RPMI8226 (cell line): ENCODE measurements at regions not wholly inside any gene's neighbourhood (a gene's known extent, or its start where the extent isn't known, plus 50 kb on each side); places are given as distances from the start of the nearest gene placed in this dataset.
"Not testable (repeated sequence)": the region's sequence is repeated elsewhere in the genome, so short reads cannot be mapped to it uniquely, and the experiment has no call there.

Experiments
- DNase-seq: peaks from one replicate; pipeline ENCODE4 v3.0.0-alpha.2; 2015

DNA sequence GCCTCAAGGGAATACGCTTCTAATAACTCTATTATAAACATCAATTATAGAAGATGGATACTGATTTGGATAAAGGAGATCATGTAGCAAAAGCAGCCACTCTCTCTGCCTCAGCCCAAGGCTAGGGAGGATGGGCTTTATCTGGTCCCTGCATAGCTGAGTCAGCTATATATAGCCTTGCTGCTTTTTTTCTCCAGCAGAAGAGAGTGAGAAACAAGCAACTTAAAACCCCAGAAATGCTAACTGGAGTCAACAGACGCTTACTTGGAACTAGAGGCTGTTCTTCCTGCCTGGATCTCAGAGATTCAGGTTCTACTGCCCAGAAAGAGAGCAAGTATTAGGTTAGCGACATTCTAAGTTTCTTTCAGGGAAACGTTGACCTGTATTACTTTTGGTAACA, 426.7 kb upstream of the KLHL29 start:
- no peak for DNase-seq

DNA sequence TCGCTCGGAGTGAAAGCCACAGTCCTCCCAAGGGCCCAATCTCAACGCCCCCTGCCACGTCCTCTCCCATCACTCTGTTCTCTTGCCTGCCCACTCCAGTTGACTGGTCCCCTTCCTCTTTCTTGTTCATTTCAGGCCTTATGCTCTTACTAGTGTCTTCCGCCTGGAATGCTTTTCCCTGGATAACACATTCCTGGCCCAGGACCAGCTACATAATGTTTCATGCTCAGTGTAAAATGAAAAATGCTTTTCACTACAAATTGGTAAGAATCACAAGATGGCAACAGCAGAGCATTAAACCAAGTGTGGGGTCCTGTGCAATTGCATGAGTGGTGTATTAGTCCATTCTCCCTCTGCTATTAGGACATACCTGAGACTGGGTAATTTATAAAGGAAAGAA, 417.2 kb upstream of the KLHL29 start:
- no peak for DNase-seq

DNA sequence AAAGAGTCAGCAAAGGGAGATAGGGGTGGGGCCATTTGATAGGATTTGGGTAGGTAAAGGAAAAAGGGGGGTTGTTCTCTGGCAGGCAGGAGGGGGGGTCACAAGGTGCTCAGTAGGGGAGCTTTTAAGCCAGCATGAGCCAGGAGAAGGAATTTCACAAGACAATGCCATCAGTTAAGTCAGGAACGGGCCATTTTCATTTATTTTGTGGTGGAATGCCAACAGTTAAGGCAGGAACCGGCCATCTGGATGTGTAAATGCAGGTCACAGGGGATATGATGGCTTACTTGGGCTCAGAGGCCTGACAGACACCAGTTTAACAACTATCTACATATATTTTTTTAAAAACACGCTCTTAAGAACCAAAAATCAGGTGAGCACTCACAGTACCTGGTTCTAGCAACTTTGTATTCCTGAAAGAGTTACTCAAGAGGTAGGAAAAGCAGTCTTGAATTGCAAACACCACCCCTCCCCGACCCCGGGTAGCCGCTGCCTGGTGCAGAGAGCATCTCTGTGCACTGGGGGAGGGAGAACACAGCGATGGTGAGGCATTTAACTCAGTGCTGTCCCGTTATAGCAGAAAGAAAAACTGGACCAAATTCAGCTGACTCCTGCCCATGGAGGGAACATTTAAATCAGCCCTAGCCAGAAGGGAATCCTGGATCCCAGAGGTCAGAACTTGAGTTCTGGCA, 414.5 kb upstream of the KLHL29 start:
- no peak for DNase-seq

DNA sequence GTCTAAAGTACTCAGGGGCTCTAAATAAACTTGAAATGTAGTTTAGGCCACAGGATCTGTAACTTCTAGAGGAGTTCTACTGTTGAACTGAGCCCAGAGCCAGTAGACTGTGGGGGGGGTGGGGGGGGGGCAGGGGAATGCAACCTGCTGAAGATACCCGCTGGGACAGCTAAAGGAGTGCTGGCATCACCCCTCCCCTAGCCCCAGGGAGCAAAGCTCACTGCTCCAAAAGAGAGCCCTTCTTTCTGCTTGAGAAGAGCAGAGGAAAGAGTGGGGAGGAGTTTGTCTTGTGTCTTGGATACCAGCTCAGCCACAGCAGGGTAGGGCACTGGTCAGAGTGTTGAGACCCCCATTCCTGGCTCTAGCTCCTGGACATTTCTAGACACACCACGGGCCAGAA, 414.0 kb upstream of the KLHL29 start:
- DNase-seq: no peak

DNA sequence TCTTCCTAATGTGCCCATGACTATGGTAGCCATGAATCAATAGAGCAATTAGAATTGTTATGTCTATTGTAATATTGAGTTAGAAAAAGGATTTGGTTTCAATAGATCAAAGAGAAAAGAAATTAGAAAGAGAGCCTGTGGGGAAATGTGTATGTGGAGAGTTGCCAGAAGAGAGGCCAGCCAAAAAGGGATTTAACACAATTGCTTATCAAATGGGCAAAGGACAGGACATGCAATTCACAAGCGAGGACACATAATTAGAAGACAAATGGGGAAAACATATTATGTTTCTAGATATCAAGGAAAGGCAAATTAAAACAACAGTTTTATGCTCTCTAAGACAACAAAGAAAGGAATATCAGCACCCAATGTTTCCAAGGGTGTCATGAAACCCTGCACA, 403.2 kb upstream of the KLHL29 start:
- DNase-seq: no peak

DNA sequence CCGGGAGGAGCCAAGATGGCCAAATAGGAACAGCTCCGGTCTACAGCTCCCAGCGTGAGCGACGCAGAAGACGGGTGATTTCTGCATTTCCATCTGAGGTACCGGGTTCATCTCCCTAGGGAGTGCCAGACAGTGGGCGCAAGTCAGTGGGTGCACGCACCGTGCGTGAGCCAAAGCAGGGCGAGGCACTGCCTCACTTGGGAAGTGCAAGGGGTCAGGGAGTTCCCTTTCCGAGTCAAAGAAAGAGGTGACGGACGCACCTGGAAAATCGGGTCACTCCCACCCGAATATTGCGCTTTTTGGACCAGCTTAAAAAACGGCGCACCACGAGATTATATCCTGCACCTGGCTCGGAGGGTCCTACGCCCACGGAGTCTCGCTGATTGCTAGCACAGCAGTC, 400.8 kb upstream of the KLHL29 start:
- not testable (repeated sequence) for DNase-seq

DNA sequence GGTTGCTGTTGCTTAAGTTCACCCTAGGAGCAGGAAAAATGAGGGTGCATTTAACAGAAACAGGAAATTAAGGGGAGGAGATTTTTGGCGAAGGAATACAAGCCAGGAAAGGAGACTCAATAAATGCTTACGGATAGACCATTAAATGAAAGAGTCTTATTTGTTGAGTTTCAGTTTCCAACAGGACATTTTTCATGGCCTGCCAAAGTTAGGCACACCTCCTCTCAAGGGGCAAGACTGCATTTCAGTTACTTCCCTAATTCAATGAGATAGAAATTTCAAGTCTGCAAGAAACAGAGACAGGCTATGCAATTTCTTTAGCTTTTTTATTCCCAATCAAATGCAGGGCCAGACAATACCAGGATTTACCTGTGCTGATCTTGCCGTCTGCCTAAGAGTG, 394.7 kb upstream of the KLHL29 start:
- no peak for DNase-seq

DNA sequence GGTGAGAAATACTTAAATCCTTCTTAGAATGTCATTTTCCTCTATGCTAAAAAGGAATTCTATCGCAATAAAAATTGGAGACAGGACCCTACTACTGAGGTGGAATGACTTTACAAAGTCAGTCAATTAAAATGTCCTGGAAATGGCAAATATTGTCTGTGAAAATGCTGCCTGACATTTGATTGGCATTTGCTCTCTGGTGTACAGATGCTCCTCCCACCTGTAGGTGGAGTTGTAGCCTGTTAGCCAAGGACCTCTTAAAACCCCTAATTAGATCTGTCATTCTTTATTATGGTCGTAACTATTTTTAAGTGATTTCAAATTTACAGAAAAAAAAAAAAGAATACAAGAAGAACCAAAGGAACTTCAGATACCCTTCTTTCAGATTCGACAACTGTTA, 393.1 kb upstream of the KLHL29 start:
- DNase-seq: no peak

DNA sequence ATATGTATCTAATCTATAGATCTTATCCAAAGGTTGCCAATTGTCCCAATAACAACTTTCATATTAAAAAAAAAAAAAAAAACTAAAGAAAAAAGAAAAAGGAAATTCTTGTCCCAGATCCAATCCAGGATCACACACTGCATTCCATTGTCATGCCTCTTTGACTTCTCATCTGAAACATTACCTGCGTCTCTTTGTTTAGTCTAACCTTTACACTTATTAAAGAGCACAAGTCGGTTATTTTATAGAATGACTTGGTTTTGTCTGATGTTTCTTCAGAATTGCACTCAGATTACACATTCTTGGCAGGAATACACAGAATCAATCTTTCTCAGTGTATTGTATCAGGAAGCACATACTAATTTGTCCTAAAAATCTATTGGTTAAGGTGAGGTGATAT, 392.5 kb upstream of the KLHL29 start:
- DNase-seq: no peak

DNA sequence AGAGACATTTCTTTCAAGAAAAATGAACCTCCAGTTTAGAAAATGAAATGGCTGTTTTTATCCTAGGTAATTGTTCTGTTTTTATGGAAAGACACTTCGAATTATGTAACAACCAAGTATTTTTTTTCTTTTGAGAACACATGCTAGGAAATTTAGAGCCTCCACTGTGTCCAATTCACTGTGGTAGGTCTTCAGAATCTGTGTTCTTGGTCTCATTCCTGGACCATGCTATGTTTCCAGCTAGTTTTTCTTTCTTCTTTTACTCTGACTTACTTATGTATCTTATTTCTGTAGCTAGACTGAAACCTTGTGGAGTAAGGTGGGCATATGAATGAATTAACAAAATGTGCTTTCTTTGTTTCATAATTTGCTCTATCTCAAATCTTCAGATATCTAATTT, 391.7 kb upstream of the KLHL29 start:
- DNase-seq: no peak

DNA sequence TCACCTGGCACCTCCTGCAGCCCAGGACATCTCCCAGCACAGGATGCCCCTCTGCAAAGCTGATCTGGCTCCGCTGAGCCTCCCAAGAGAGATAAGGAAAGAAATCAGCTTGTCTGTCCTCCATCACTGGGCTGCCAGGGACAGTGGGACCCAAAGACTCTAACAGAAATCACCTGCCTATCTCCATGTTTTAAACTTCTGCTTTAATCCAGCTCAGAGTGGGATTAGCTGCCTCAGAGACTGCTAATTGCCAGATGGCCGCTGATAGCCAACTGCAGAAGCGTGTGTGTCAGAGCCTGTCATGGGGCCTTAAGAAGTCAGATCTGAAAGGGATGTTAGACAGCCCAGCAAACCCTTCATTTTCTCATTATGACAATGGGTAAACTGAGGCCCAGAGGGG, 389.4 kb upstream of the KLHL29 start:
- DNase-seq: no peak

DNA sequence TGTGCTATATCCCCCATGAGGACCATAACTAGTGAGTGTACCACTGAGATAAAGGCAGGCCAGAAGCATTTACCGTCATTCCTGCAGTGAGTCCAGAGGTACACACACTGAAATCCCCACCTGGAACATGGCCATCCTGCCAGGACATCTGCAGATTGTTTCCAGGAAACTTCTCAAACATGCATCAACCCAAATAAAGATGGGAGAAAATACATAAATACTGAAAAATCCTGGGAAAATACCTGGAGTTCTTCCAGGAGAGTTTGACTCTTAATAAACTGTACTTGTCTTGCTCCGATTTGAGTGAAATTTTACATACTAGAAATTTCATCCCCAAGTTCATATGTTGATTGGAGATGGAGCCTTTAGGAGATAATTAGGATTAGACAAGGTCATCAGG, 388.1 kb upstream of the KLHL29 start:
- no peak for DNase-seq

DNA sequence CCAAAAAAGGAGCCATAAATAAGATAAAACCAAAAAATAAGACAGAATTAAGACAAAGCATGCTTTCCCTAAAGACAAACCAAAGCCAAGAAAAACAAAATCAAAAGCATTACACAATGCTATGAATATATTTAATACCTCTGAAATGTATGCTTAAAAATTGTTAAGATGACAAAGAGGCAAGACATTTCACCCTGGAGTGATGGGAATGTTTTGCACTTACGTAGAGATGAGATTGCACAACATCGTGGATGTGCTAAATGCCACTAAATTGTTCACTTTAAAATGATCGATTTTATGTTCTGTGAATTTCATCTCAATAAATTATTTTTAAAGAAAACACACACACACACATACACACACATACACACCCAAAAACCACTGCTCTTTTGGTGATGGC, 386.6 kb upstream of the KLHL29 start:
- DNase-seq: no peak

DNA sequence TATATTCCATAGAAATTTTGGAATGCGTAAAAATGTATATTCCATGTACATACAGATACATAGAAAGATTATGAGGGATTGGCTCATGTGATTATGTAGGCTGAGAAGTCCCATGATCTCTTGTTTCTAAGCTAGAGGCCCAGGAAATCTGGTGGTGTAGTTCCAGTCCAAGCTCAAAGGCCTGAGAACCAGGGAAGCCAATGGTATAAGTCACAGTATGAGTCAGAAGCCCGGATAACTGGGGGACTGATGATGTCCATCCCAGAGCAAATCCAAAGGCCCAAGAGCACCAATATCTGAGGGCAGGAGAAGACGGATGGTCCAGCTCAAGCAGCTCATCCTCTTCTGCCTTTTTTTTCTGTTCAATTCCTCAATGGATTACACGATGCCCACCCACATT, 385.0 kb upstream of the KLHL29 start:
- no peak for DNase-seq

DNA sequence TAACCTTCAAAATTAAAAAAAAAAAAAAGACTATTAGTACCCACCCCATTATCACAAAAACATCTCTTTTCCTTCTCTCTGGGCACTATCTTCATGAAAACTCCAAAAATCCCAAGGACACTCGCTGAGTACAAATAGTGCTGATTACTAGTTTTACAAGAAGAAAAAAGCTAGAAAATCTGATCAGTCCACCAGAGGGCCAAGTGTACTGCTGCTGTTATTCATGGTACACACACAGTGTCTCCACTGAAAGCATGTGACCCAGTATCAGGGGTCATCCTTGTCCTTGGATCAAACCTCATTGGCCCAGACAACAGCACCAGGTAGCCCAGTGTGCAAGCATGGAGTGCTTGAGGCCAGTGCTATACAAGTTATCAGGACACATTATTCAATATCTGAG, 382.7 kb upstream of the KLHL29 start:
- no peak for DNase-seq

DNA sequence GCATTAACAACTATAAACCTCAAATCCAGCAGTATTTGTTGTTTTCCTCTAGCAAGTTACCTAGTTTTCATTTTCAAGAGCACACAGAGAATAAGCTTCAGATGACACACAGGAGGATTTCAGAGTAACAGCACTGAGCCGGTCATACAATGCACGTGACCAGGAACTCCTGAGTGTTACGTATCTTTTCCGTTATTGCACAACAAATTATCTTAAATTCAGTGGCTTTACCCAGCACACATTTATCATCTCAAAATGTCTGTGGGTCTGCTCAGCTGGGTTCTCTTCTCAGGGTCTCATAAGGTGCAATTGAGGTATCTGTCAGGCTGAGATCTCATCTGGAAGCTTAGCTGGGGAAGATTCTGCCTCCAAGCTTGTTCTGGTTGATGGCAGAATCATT, 379.5 kb upstream of the KLHL29 start:
- DNase-seq: no peak

DNA sequence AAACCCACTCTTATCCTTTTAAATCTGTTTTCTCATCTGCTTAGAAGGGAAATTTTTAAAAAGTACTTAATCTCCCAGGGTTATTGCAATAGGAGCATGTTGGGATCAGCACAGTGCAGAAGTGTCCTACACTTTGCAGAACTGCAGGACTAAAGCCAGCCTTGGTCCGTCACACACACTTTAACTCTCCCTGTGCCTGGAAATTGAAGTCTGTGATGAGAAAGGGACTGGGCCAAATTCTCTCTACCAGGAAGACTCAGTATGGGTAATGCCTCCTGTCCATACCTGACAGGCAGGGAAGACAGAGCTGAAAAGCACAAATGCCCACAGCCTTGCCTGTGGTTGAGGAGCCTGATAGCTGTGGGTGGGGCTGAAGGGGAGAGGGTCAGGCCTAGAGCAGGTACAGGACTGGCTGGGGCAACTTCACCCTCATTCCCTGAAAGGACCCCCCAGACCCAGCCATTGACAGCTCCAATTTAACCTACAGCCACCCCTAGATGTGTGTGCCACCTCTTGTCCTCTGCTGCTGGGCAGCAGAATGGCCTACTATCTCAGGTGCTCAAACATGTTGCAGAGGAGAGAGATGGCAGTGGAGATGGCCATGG, 377.2 kb upstream of the KLHL29 start:
- DNase-seq: no peak

DNA sequence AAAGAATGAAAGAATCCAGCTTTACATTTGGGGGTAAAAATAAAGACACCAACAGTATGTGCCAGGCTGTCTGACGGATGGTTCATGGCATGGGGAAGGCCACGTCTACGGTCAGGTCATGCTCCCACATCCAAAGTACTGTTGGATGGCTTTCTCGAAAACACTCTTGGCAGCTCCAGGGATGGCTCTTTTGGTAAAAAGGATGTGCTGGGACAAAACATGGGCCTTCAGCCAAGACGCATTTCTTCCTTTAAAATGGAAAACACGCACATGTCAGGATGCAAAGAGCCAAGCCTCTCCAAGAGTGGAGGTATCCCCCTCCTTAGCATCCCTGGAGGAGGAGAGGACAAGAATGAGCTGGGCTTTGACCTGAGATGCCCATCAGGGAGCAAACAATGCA, 376.5 kb upstream of the KLHL29 start:
- no peak for DNase-seq

DNA sequence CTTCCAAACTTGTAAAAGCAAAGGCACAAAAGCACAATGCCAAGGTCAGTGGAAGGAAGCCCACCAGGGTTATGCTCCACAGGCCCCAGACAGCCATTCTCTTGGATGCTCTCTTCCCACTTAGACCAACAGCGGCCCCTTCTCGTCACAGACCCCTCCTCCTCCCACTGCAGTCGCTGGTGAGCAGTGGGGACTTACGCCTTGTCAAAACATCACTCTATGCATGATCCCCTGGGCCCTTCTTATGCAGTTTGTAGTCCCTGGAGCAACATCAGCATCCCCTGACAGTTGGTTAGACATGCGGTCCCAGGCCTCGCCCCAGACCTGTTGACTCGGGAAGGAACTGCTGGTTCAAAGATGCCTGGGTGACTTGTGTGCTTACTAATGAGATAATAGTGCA, 376.0 kb upstream of the KLHL29 start:
- DNase-seq: no peak

DNA sequence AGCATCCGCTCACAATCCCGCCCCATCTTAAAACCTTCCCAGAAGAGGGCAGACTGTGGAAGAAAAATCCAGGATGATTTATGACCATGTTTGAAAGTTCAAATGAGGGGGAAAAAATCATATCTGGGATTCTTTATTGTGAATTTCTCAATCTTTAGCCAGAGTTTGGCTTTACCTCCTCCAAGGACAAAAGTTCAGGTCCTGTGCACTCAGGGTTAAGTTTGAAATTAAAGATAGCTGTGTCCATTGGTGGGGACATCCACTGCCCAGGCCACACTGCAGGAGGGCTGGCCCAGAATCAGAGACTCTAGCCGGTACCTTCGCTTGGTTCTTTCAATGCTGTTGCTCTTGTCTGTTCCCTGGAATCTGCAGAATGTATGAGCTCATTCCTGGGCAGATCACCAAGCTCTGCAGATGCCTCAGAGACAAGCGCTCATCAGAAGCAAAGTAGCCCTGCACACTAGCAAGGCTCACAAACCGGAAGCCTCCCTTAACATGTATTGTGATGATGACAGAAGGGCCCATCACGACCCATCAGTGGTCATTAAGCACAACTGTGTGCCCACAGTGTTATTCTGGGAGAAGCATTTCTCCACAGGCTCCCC, 375.3 kb upstream of the KLHL29 start:
- DNase-seq: no peak

DNA sequence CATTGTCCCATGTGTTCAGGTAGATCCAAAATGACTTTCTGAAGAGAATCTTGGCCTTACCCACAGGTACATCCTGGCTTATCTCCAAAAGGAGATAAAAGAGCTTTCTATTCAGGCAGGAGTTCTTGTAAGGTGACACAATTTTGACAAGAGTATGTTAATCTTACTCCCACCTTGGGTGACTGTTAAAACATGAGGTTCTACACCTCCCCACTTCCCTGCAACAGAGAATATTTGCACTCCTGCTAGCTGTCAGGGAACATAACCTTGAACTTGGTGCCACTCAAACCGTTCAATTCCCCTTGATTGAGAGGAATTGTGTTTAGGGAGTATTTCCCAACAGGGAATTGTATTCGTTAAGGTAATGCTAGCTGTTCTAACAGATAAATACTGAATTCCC, 372.5 kb upstream of the KLHL29 start:
- no peak for DNase-seq

DNA sequence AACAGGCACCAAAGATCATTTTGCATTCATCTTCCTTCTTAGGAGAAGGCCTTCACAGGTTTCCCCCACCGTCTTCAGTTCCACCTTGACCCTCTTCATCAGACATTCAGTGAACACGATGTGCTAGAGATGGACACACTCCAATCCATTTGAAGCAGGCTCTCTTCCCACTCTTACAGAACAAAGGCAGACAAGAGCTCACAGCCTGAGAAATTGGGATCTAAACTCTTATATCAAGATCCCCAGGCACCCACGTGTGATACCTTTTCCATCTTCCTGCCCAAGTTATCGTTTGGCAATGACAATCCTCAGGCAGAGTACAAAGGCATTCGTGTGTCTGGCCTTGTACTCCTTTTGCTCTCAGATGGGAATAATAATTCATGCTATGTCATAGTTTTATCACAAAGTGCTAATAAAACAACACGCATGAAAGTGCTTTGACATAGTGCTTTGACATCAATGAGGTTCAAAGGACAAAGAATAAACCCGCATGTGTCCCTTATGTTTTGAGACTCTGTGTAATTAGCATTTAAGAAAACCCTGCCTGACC, 369.3 kb upstream of the KLHL29 start:
- no peak for DNase-seq

DNA sequence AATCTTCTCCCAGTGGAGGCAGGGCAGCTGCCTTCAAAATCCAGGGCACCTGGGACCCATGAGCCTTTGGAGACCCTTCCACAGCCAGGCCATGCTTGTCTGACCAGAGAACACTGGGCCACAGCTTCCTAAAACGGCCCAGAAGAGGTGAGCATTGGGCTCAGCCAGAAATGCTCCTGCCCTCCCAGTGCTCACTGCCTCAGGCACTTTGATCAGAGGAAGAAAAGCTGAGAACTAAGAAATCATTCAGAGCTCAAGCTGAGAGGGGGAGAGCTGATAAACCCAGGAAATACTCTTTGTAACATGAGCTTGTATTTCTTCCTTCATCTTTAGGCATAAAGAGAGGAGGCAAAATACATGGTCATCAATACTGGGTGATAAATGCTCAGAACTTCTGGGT, 365.5 kb upstream of the KLHL29 start:
- DNase-seq: no peak

DNA sequence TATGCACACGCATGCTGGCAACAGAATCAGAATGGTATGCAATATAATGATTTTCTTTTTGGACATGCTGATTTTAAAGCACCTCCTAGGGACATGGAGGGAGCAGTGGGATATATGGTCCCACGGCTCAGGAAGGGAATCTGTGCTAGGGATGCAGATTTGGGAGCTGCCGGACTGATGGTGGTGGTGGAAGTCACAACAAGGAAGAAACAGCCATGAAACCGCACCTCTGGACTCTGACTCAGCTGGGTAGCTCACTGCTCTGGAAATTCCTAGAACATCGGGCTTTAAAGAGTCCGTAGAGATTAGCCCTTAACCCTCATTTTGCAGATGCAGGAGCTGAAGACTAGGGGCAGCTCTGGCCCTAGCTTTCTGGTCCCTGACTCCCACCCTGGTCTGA, 364.3 kb upstream of the KLHL29 start:
- DNase-seq: no peak
